ENCODE measurements at regions not wholly inside any gene's neighbourhood (a gene's known extent, or its start where the extent isn't known, plus 50 kb on each side); places are given as distances from the start of the nearest gene placed in this dataset.

GRCh38 chr2:140033638-140034037 lies 1253.4 kb upstream of the NXPH2 start:
- TF ChIP-seq EZH2 (IDR thresholded peaks at IDR 0.05; ENCODE audit: borderline replicate concordance, low read length) = no peak
- no peak for TF ChIP-seq CTCF (IDR thresholded peaks at IDR 0.05; ENCODE audit: low read length)

GRCh38 chr2:140027966-140028365 lies 1247.8 kb upstream of the NXPH2 start:
- H3K9ac ChIP-seq (ENCODE audit: low read length) = no peak overlapping the region
- TF ChIP-seq CTCF (IDR thresholded peaks at IDR 0.05; ENCODE audit: low read length) (no peak), EZH2 (IDR thresholded peaks at IDR 0.05; ENCODE audit: borderline replicate concordance, low read length) (no peak)
- H3K9me3 ChIP-seq (ENCODE audit: low read length) = no peaks in the 10 kb centered on the region

More at GRCh38 chr2:140033638-140034037, 1253.4 kb upstream of the NXPH2 start:
- H2AFZ ChIP-seq (ENCODE audit: low read length) = no peak overlapping the region
- H3K9me2 ChIP-seq (ENCODE audit: low read depth, low read length) = no peaks in the 10 kb centered on the region
- H3K9ac ChIP-seq (ENCODE audit: low read length) = no peak overlapping the region
- H3K4me1 ChIP-seq (ENCODE audit: insufficient read depth, low read length, severe bottlenecking) = no peaks in the 10 kb centered on the region
- no peak overlapping the region for H3K27ac ChIP-seq (ENCODE audit: low read depth, low read length, poor library complexity, severe bottlenecking)
- no peaks in the 10 kb centered on the region for H3K36me3 ChIP-seq (ENCODE audit: insufficient read depth, low read length)
- no peaks in the 10 kb centered on the region for H3F3A ChIP-seq (ENCODE audit: insufficient read depth, low read length)
- H4K20me1 ChIP-seq (ENCODE audit: insufficient read depth, low read length) = no peaks in the 10 kb centered on the region
- H3K4me3 ChIP-seq (ENCODE audit: low read depth, low read length, poor library complexity, severe bottlenecking) = no peak overlapping the region
- H3K9me3 ChIP-seq (ENCODE audit: low read length) = no peaks in the 10 kb centered on the region
- H3K27me3 ChIP-seq (ENCODE audit: insufficient read depth, low read length) = no peaks in the 10 kb centered on the region
- H3K4me2 ChIP-seq (ENCODE audit: low read length) = no peak overlapping the region
- no peaks in the 10 kb centered on the region for H3K79me2 ChIP-seq (ENCODE audit: insufficient read depth, low read length)

GRCh38 chr2:140027320-140027719 lies 1247.1 kb upstream of the NXPH2 start:
- Histone ChIP-seq H3K36me3 (ENCODE audit: insufficient read depth, low read length) (no peaks in the 10 kb centered on the region), H3K79me2 (ENCODE audit: insufficient read depth, low read length) (no peaks in the 10 kb centered on the region), H3K4me2 (ENCODE audit: low read length) (no peak overlapping the region), H2AFZ (ENCODE audit: low read length) (no peak overlapping the region), H3F3A (ENCODE audit: insufficient read depth, low read length) (no peaks in the 10 kb centered on the region), H3K27me3 (ENCODE audit: insufficient read depth, low read length) (no peaks in the 10 kb centered on the region), H3K9me2 (ENCODE audit: low read depth, low read length) (no peaks in the 10 kb centered on the region), H3K27ac (ENCODE audit: low read depth, low read length, poor library complexity, severe bottlenecking) (no peak overlapping the region), H3K4me3 (ENCODE audit: low read depth, low read length, poor library complexity, severe bottlenecking) (no peak overlapping the region), H3K9ac (ENCODE audit: low read length) (no peak overlapping the region), H4K20me1 (ENCODE audit: insufficient read depth, low read length) (no peaks in the 10 kb centered on the region), H3K9me3 (ENCODE audit: low read length) (no peaks in the 10 kb centered on the region), H3K4me1 (ENCODE audit: insufficient read depth, low read length, severe bottlenecking) (no peaks in the 10 kb centered on the region)
- TF ChIP-seq EZH2 (IDR thresholded peaks at IDR 0.05; ENCODE audit: borderline replicate concordance, low read length) = no peak
- no peak for TF ChIP-seq CTCF (IDR thresholded peaks at IDR 0.05; ENCODE audit: low read length)

More at GRCh38 chr2:140027966-140028365, 1247.8 kb upstream of the NXPH2 start:
- H3K27ac ChIP-seq (ENCODE audit: low read depth, low read length, poor library complexity, severe bottlenecking) = no peak overlapping the region
- H3K4me3 ChIP-seq (ENCODE audit: low read depth, low read length, poor library complexity, severe bottlenecking) = no peak overlapping the region
- H3F3A ChIP-seq (ENCODE audit: insufficient read depth, low read length) = no peaks in the 10 kb centered on the region
- H4K20me1 ChIP-seq (ENCODE audit: insufficient read depth, low read length) = no peaks in the 10 kb centered on the region
- no peaks in the 10 kb centered on the region for H3K27me3 ChIP-seq (ENCODE audit: insufficient read depth, low read length)
- H3K9me2 ChIP-seq (ENCODE audit: low read depth, low read length) = no peaks in the 10 kb centered on the region
- H3K4me2 ChIP-seq (ENCODE audit: low read length) = no peak overlapping the region
- H2AFZ ChIP-seq (ENCODE audit: low read length) = no peak overlapping the region
- no peaks in the 10 kb centered on the region for H3K79me2 ChIP-seq (ENCODE audit: insufficient read depth, low read length)
- H3K4me1 ChIP-seq (ENCODE audit: insufficient read depth, low read length, severe bottlenecking) = no peaks in the 10 kb centered on the region
- H3K36me3 ChIP-seq (ENCODE audit: insufficient read depth, low read length) = no peaks in the 10 kb centered on the region

Data from OCI-LY1 (cell line).